ENCODE measurements at regions not wholly inside any gene's neighbourhood (a gene's known extent, or its start where the extent isn't known, plus 50 kb on each side); places are given as distances from the start of the nearest gene placed in this dataset.

- TF ChIP-seq KDM1A (IDR thresholded peaks at IDR 0.05; ENCODE audit: borderline replicate concordance, low read length): no peak
- no peak for TF ChIP-seq POLR2AphosphoS5 (IDR thresholded peaks at IDR 0.05; ENCODE audit: low read depth, low read length)
- TF ChIP-seq TAF7 (optimal IDR thresholded peaks at IDR 0.05; ENCODE audit: borderline replicate concordance, low read depth, low read length): no peak
- no peak for TF ChIP-seq HDAC2 (IDR thresholded peaks at IDR 0.05; ENCODE audit: borderline replicate concordance in 1 of 2, low read depth in 2 of 2, low read length in 2 of 2)
- no peak for TF ChIP-seq CTCF (IDR thresholded peaks at IDR 0.05; ENCODE audit: control extremely low read depth in 1 of 3, insufficient read depth in 1 of 3, low read depth in 1 of 3, low read length in 3 of 3)
- TF ChIP-seq RXRA (IDR thresholded peaks at IDR 0.05; ENCODE audit: insufficient read depth, low read depth, low read length): no peak
- TF ChIP-seq RAD21 (IDR thresholded peaks at IDR 0.05 in 1 of 2, conservative IDR thresholded peaks at IDR 0.05 in 1 of 2; ENCODE audit: low read depth in 2 of 2, low read length in 2 of 2): no peak
- TF ChIP-seq SP1 (IDR thresholded peaks at IDR 0.05; ENCODE audit: low read depth, low read length): no peak
- no peak for TF ChIP-seq BRCA1 (IDR thresholded peaks at IDR 0.05; ENCODE audit: low read depth, low read length)
- no peak for TF ChIP-seq SIN3A (conservative IDR thresholded peaks at IDR 0.05 in 1 of 2, IDR thresholded peaks at IDR 0.05 in 1 of 2; ENCODE audit: low read depth in 1 of 2, low read length in 2 of 2)
Measured at GRCh38 chr5:84727708-84728107, 343.0 kb upstream of the EDIL3 start.

All from H1 (cell line).